K562 (cell line): ENCODE measurements at regions not wholly inside any gene's neighbourhood (a gene's known extent, or its start where the extent isn't known, plus 50 kb on each side); places are given as distances from the start of the nearest gene placed in this dataset.

ENCODE experiments used
- ATAC-seq: fragments of 200-7000 bp; cut with Tn5 transposase; 3 replicates; pipeline ENCODE4 v1.9.1; 2020; ENCODE audit warnings: moderate library complexity
- BruUV-seq: library from RNA; stranded (reverse); fragments of 400-500 nt; replicated peaks from 2 replicates; lab custom pipeline; 2021; lab: Mats Ljungman, UMichigan
- CTCF ChIA-PET: fragments of 300-600 bp; formaldehyde crosslinking; extraction: SDS; loops from one replicate; lab custom pipeline; 2021; ENCODE audit warnings: low intra/inter-chr PET ratio; lab: Yijun Ruan, JAX
- POLR2A ChIA-PET: fragments of 300-600, 350-650 bp; sonication (Branson Sonifier 250); formaldehyde crosslinking; extraction: SDS; loops from one replicate; lab custom pipeline; 2021; ENCODE audit warnings: antibody characterized with exemption, inconsistent platforms; lab: Yijun Ruan, JAX
- DNase-seq, 4 experiments: peaks; one replicate each; pipeline versions ENCODE4 v3.0.0 to v3.0.0-alpha.2; 2011 to 2018; ENCODE audit warnings: low spot score in 3 of 4, mixed read lengths in 3 of 4; ENCODE audit errors: extremely low read depth in 1 of 4
- FAIRE-seq: peaks from 2 replicates; lab custom pipeline; 2011; peaks lifted over from hg19 to GRCh38; lab: Jason Lieb, UNC
- H2AFZ ChIP-seq: 2 replicates; pipeline ENCODE4 v1.6.0; 2011; ENCODE audit warnings: low read depth, low read length, control low read depth, inconsistent platforms
- H3K27ac ChIP-seq: fragments of 200-600 bp; 3 replicates; pipeline ENCODE4 v1.8.0; 2011; ENCODE audit warnings: low read depth, mild to moderate bottlenecking, control low read depth, inconsistent platforms, low read length, moderate library complexity, mixed read lengths; ENCODE audit errors: extremely low read depth
- H3K27me3 ChIP-seq, 2 experiments: fragments of 300-600 bp in 1 of 2; 2 replicates in 1 of 2; 3 replicates in 1 of 2; pipeline versions ENCODE4 v1.6.0 to v1.8.0; 2011; ENCODE audit warnings: inconsistent platforms in 2 of 2, low read length in 2 of 2, mild to moderate bottlenecking in 1 of 2, mixed read lengths in 1 of 2, moderate library complexity in 1 of 2; ENCODE audit not compliant: control insufficient read depth in 2 of 2, insufficient read depth in 2 of 2
- H3K36me3 ChIP-seq: fragments of 300-600 bp; 3 replicates; pipeline ENCODE4 v1.8.0; 2011; ENCODE audit warnings: mild to moderate bottlenecking, low read length, inconsistent platforms; ENCODE audit not compliant: control insufficient read depth, insufficient read depth
- H3K4me1 ChIP-seq, 2 experiments: fragments of 200-600 bp in 1 of 2; replicated peaks in 1 of 2; 2 replicates in 1 of 2; 3 replicates in 1 of 2; pipeline versions ENCODE4 v1.5.1 to v1.8.0; 2011; ENCODE audit warnings: inconsistent platforms in 2 of 2, low read length in 2 of 2, mild to moderate bottlenecking in 1 of 2, mixed read lengths in 1 of 2, moderate library complexity in 1 of 2; ENCODE audit not compliant: control insufficient read depth in 2 of 2, insufficient read depth in 2 of 2
- H3K4me2 ChIP-seq: 2 replicates; pipeline ENCODE4 v1.6.1; 2011; ENCODE audit warnings: low read length, control low read depth, inconsistent platforms, mixed read lengths; ENCODE audit not compliant: insufficient read depth
- H3K4me3 ChIP-seq: fragments of 200-600 bp; sonication (generic), shearing (Covaris generic); 2 replicates; pipeline ENCODE4 v1.5.1; 2016; ENCODE audit warnings: control low read depth, inconsistent platforms
- H3K79me2 ChIP-seq: fragments of 200-600 bp; 3 replicates; pipeline ENCODE4 v1.8.0; 2011; ENCODE audit warnings: low read length, inconsistent platforms; ENCODE audit not compliant: control insufficient read depth, insufficient read depth
- H3K9ac ChIP-seq, 2 experiments: 2 replicates each; pipeline versions ENCODE4 v1.6.0 to v1.6.1; 2011; ENCODE audit warnings: low read depth in 2 of 2, low read length in 2 of 2, control low read depth in 1 of 2, inconsistent platforms in 1 of 2, mild to moderate bottlenecking in 1 of 2, mixed read lengths in 1 of 2; ENCODE audit not compliant: insufficient read depth in 1 of 2
- H3K9me1 ChIP-seq: one replicate; pipeline ENCODE4 v1.6.0; 2011; ENCODE audit warnings: inconsistent platforms, mild to moderate bottlenecking, low read length, moderate library complexity; ENCODE audit not compliant: control insufficient read depth, insufficient read depth
- H3K9me3 ChIP-seq: replicated peaks from 2 replicates; pipeline ENCODE4 v1.5.1; 2011; ENCODE audit warnings: low read depth, low read length, inconsistent platforms; ENCODE audit not compliant: control insufficient read depth, insufficient read depth
- H4K20me1 ChIP-seq: replicated peaks from 2 replicates; pipeline ENCODE4 v1.6.1; 2011; ENCODE audit warnings: low read length, inconsistent platforms, mixed read lengths; ENCODE audit not compliant: control insufficient read depth, insufficient read depth
- CEBPG ChIP-seq, 3 experiments: fragments of 200-800 bp in 1 of 3; sonication (Bioruptor generic) in 1 of 3; sonication (generic) in 1 of 3; formaldehyde crosslinking in 1 of 3; IDR thresholded peaks in 2 of 3; conservative IDR thresholded peaks in 1 of 3; 2 replicates each; pipeline versions ENCODE4 v1.6.1 to v1.8.0; 2016 to 2022; ENCODE audit warnings: missing compliant biosample characterization in 2 of 3, missing genetic modification characterization in 2 of 3, mild to moderate bottlenecking in 1 of 3, missing genetic modification reagents in 1 of 3
- CXXC5 ChIP-seq: fragments of 250-450 bp; sonication (Bioruptor Pico); IDR thresholded peaks from 2 replicates; pipeline ENCODE4 v1.8.0; 2022; ENCODE audit warnings: inconsistent platforms, mild to moderate bottlenecking, moderate library complexity
- HDAC8 ChIP-seq: fragments of 450-650 bp; IDR thresholded peaks from 2 replicates; pipeline ENCODE4 v1.6.1; 2016; ENCODE audit warnings: mild to moderate bottlenecking, missing genetic modification characterization, moderate library complexity, missing compliant biosample characterization
- HNRNPUL1 ChIP-seq: fragments of 200-400 bp; formaldehyde crosslinking; IDR thresholded peaks from 2 replicates; pipeline ENCODE4 v1.6.1; 2017; ENCODE audit warnings: low read length
- RAD51 ChIP-seq: fragments of 450-650 bp; IDR thresholded peaks from 2 replicates; pipeline ENCODE4 v1.7.1; 2016; ENCODE audit warnings: low read depth, mild to moderate bottlenecking, borderline replicate concordance
- SRSF9 ChIP-seq: fragments of 200-400 bp; formaldehyde crosslinking; IDR thresholded peaks from 2 replicates; pipeline ENCODE4 v1.6.1; 2017; ENCODE audit warnings: low read depth, low read length, borderline replicate concordance
- TSC22D4 ChIP-seq: fragments of 450-650 bp; IDR thresholded peaks from 2 replicates; pipeline ENCODE4 v1.6.1; 2016; ENCODE audit warnings: missing genetic modification characterization, missing biosample characterization, control low read depth
- ZZZ3 ChIP-seq: fragments of 450-650 bp; IDR thresholded peaks from 2 replicates; pipeline ENCODE4 v1.6.1; 2016; ENCODE audit warnings: antibody characterized with exemption, mild to moderate bottlenecking, moderate library complexity
- WGBS: fragments of 100-300 bp; shearing (Covaris generic); methylation state at CpG from one replicate; pipeline ENCODE4 v1.1.6; 2016; ENCODE audit warnings: low coverage, mixed read lengths; ENCODE audit not compliant: insufficient coverage; ENCODE audit errors: missing lambda C conversion rate; 5-methylcytosine and 5-hydroxymethylcytosine counted together
- in situ Hi-C: fragments of 300-500 bp; cut with MboI; formaldehyde crosslinking; loops from 4 replicates; pipeline ENCODE4 v1.15.0; 2018; ENCODE audit warnings: inconsistent platforms, mixed read lengths
- intact Hi-C: fragments of 100-400 bp; cut with micrococcal nuclease; formaldehyde crosslinking; loops from 2 replicates; pipeline ENCODE4 v1.14.2; 2022
- TF ChIP-seq, protein P1 (sequence below), 2 experiments: fragments of 450-650 bp in 1 of 2; sonication (generic) in 1 of 2; formaldehyde crosslinking in 1 of 2; IDR thresholded peaks in 1 of 2; conservative IDR thresholded peaks in 1 of 2; 2 replicates each; pipeline versions ENCODE4 v1.6.1 to v1.8.1; 2016 to 2023; ENCODE audit warnings: mild to moderate bottlenecking in 2 of 2, moderate library complexity in 2 of 2, inconsistent platforms in 1 of 2, missing genetic modification reagents in 1 of 2
- TF ChIP-seq, protein P2 (sequence below): sonication (generic); formaldehyde crosslinking; IDR thresholded peaks from 2 replicates; pipeline ENCODE4 v1.8.0; 2022; ENCODE audit warnings: missing genetic modification reagents, mild to moderate bottlenecking, borderline replicate concordance

DNA sequence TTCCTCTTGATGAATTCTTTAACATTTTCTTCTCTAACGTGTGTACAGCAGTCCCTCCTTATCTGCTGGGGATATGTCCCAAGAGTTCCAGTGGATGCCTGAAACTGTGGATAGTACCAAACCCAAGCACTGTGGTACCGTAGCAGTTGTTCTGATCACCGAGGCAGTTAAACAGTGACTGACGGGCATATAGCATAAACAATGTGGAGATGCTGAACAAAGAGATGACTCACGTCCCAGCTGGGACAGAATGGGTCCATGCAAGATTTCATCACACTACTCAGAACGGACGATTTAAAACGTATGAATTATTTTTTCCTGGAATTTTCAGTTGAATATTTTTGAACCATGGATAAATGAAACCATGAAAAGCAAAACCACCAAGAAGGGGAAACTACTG, 54.5 kb upstream of the SPAG16 start:
- Histone ChIP-seq H3K4me1 (no peaks in the 10 kb centered on the region), H3K9me3 (no peaks in the 10 kb centered on the region), H3K9me1 (no peaks in the 10 kb centered on the region), H2AFZ (no peak overlapping the region), H4K20me1 (no peaks in the 10 kb centered on the region), H3K27me3 (no peaks in the 10 kb centered on the region), H3K79me2 (no peaks in the 10 kb centered on the region), H3K36me3 (no peaks in the 10 kb centered on the region), H3K27ac (no peak overlapping the region), H3K4me2 (no peak overlapping the region), H3K4me3 (no peak overlapping the region), H3K9ac (no peak overlapping the region)
- POLR2A ChIA-PET, result interaction anchor here (0.6 kb wide), 1 partner anchor 10 kb away, joined by 3 read pairs; no protein-coding TSS in a partner anchor
- CTCF ChIA-PET, result no interaction called here
- intact Hi-C loops (no loop called here), in situ Hi-C loops (no loop called here)
- DNase-seq (no peak), ATAC-seq (no peak), FAIRE-seq (no peak)
- BruUV-seq, result no TSS peak
- 1% methylated on average over 8 of the region's 8 CpGs for WGBS
- TF ChIP-seq RAD51, result no peak
- no peak for TF ChIP-seq CEBPG (CRISPR knock-in tag; IDR thresholded peaks at IDR 0.05)
- 0 out of 4 replicates have a peak, but pooled peaks of 1 of the 2 experiments have one; percentile 41 for TF ChIP-seq CEBPG (tag; conservative IDR thresholded peaks at IDR 0.05 in 1 of 2, IDR thresholded peaks at IDR 0.05 in 1 of 2)
- TF ChIP-seq, protein P1, sequence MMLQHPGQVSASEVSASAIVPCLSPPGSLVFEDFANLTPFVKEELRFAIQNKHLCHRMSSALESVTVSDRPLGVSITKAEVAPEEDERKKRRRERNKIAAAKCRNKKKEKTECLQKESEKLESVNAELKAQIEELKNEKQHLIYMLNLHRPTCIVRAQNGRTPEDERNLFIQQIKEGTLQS (IDR thresholded peaks at IDR 0.05), result peak; percentile 15; the same call in 1 of the 2 replicates
- TF ChIP-seq, protein P1 (CRISPR knock-in tag; conservative IDR thresholded peaks at IDR 0.05), result no peak

DNA sequence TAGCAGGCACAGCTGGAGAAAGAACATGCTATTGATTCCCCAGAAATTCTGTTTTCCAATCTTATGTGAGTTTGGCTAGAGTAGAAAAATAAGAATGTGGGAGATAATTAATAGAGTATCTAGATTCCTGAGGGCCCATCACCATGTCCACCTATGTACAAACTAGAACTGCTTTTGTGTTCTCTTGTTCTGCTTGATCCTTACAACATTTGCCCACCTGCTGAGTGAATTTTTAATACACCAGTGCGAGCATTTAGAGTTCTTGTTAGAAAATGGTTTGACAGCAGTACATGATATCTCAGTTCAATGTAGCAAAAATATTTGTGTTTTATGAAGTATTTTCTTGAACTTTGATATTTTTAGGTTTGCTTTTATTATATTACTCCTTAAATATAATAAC, 52.3 kb upstream of the SPAG16 start:
- BruUV-seq, result no TSS peak
- H3K27ac ChIP-seq, result no peak overlapping the region
- no peak overlapping the region for H3K4me3 ChIP-seq
- H3K27me3 ChIP-seq, result no peaks in the 10 kb centered on the region
- no peak for DNase-seq
- in situ Hi-C loops (no loop called here), intact Hi-C loops (no loop called here)
- H3K36me3 ChIP-seq, result no peaks in the 10 kb centered on the region
- no peaks in the 10 kb centered on the region for H3K79me2 ChIP-seq
- no peak for ATAC-seq
- no peaks in the 10 kb centered on the region for H3K9me3 ChIP-seq
- 0% methylated on average over 1 of the region's 1 CpG for WGBS
- ChIA-PET CTCF (no interaction called here), POLR2A (no interaction called here)
- H3K9ac ChIP-seq, result no peak overlapping the region
- H2AFZ ChIP-seq, result no peak overlapping the region
- no peak for FAIRE-seq
- no peaks in the 10 kb centered on the region for H4K20me1 ChIP-seq
- H3K4me2 ChIP-seq, result no peak overlapping the region
- no peaks in the 10 kb centered on the region for H3K9me1 ChIP-seq
- no peaks in the 10 kb centered on the region for H3K4me1 ChIP-seq
- TF ChIP-seq HDAC8, result no peak
- no peak for TF ChIP-seq HNRNPUL1
- TF ChIP-seq SRSF9, result no peak
- no peak for TF ChIP-seq TSC22D4
- TF ChIP-seq, protein P2, sequence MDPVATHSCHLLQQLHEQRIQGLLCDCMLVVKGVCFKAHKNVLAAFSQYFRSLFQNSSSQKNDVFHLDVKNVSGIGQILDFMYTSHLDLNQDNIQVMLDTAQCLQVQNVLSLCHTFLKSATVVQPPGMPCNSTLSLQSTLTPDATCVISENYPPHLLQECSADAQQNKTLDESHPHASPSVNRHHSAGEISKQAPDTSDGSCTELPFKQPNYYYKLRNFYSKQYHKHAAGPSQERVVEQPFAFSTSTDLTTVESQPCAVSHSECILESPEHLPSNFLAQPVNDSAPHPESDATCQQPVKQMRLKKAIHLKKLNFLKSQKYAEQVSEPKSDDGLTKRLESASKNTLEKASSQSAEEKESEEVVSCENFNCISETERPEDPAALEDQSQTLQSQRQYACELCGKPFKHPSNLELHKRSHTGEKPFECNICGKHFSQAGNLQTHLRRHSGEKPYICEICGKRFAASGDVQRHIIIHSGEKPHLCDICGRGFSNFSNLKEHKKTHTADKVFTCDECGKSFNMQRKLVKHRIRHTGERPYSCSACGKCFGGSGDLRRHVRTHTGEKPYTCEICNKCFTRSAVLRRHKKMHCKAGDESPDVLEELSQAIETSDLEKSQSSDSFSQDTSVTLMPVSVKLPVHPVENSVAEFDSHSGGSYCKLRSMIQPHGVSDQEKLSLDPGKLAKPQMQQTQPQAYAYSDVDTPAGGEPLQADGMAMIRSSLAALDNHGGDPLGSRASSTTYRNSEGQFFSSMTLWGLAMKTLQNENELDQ (CRISPR knock-in tag), result no peak
- TF ChIP-seq CXXC5 (CRISPR knock-in tag), result no peak
- TF ChIP-seq ZZZ3, result no peak
